ENCODE measurements at regions not wholly inside any gene's neighbourhood (a gene's known extent, or its start where the extent isn't known, plus 50 kb on each side); places are given as distances from the start of the nearest gene placed in this dataset.

- Histone ChIP-seq H2BK5ac (ENCODE audit: low read length) (no peak overlapping the region), H2BK120ac (ENCODE audit: low read depth, low read length) (no peak overlapping the region), H3K79me2 (ENCODE audit: control insufficient read depth, insufficient read depth, low read length) (no peaks in the 10 kb centered on the region), H3K4me2 (ENCODE audit: low read length) (no peak overlapping the region), H3K36me3 (ENCODE audit: control insufficient read depth, insufficient read depth, low read length) (no peaks in the 10 kb centered on the region), H3K79me1 (ENCODE audit: low read length) (no peaks in the 10 kb centered on the region), H3K4me1 (ENCODE audit: control insufficient read depth, low read depth, low read length) (peaks cover 1% of the 10 kb centered on the region), H3K4me3 (ENCODE audit: low read length) (no peak overlapping the region), H2BK15ac (replicated peaks; ENCODE audit: low read depth) (no peak overlapping the region), H3K27ac (ENCODE audit: low read depth, low read length) (no peak overlapping the region), H3K56ac (ENCODE audit: low read length) (no peak overlapping the region), H2AK5ac (ENCODE audit: low read length) (no peak overlapping the region), H4K8ac (ENCODE audit: low read depth, low read length) (no peak overlapping the region), H3K18ac (ENCODE audit: low read length) (no peak overlapping the region), H3K27me3 (ENCODE audit: insufficient read depth, low read length, poor library complexity) (no peaks in the 10 kb centered on the region), H3K4ac (ENCODE audit: low read depth, low read length) (no peak overlapping the region), H3K23ac (ENCODE audit: low read length) (no peak overlapping the region), H4K5ac (ENCODE audit: low read length) (no peak overlapping the region), H3K9ac (ENCODE audit: low read length) (no peak overlapping the region)
- no CpG with 5 or more reads among the region's 3 CpGs for WGBS (ENCODE audit: extremely low coverage, insufficient coverage, low lambda C conversion rate)
- DNase-seq = no peak
Measured at GRCh38 chr3:72279068-72279604, 494.2 kb upstream of the PROK2 start.

GRCh38 chr3:72278349-72279067 is 493.6 kb upstream of the PROK2 start:
- WGBS (ENCODE audit: extremely low coverage, insufficient coverage, low lambda C conversion rate) = no CpG with 5 or more reads among the region's 3 CpGs
- H3K27ac ChIP-seq (ENCODE audit: low read depth, low read length) = no peak overlapping the region

GRCh38 chr3:72277710-72278109 is 492.8 kb upstream of the PROK2 start:
- H3K4me3 ChIP-seq (ENCODE audit: low read length) = no peak overlapping the region
- no peak overlapping the region for H3K56ac ChIP-seq (ENCODE audit: low read length)
- H4K8ac ChIP-seq (ENCODE audit: low read depth, low read length) = no peak overlapping the region
- no peak overlapping the region for H3K9ac ChIP-seq (ENCODE audit: low read length)
- no CpG with 5 or more reads among the region's 4 CpGs for WGBS (ENCODE audit: extremely low coverage, insufficient coverage, low lambda C conversion rate)
- peaks cover 7% of the 10 kb centered on the region for H3K4me1 ChIP-seq (ENCODE audit: control insufficient read depth, low read depth, low read length)
- no peaks in the 10 kb centered on the region for H3K79me1 ChIP-seq (ENCODE audit: low read length)
- H2BK5ac ChIP-seq (ENCODE audit: low read length) = no peak overlapping the region
- H3K27ac ChIP-seq (ENCODE audit: low read depth, low read length) = no peak overlapping the region
- no peak for DNase-seq
- no peak overlapping the region for H3K4ac ChIP-seq (ENCODE audit: low read depth, low read length)
- no peak overlapping the region for H4K5ac ChIP-seq (ENCODE audit: low read length)
- no peak overlapping the region for H3K23ac ChIP-seq (ENCODE audit: low read length)
- no peak overlapping the region for H2BK15ac ChIP-seq (replicated peaks; ENCODE audit: low read depth)
- no peak overlapping the region for H2BK120ac ChIP-seq (ENCODE audit: low read depth, low read length)
- H3K36me3 ChIP-seq (ENCODE audit: control insufficient read depth, insufficient read depth, low read length) = no peaks in the 10 kb centered on the region
- no peak overlapping the region for H2AK5ac ChIP-seq (ENCODE audit: low read length)
- no peak overlapping the region for H3K18ac ChIP-seq (ENCODE audit: low read length)
- no peak overlapping the region for H3K4me2 ChIP-seq (ENCODE audit: low read length)
- H3K79me2 ChIP-seq (ENCODE audit: control insufficient read depth, insufficient read depth, low read length) = no peaks in the 10 kb centered on the region
- H3K27me3 ChIP-seq (ENCODE audit: insufficient read depth, low read length, poor library complexity) = no peaks in the 10 kb centered on the region

More at GRCh38 chr3:72278349-72279067, 493.6 kb upstream of the PROK2 start:
- no peak overlapping the region for H3K56ac ChIP-seq (ENCODE audit: low read length)
- H3K4ac ChIP-seq (ENCODE audit: low read depth, low read length) = no peak overlapping the region
- no peak overlapping the region for H3K4me2 ChIP-seq (ENCODE audit: low read length)
- no peak overlapping the region for H2BK120ac ChIP-seq (ENCODE audit: low read depth, low read length)
- H3K36me3 ChIP-seq (ENCODE audit: control insufficient read depth, insufficient read depth, low read length) = no peaks in the 10 kb centered on the region
- no peak overlapping the region for H2AK5ac ChIP-seq (ENCODE audit: low read length)
- no peak overlapping the region for H4K8ac ChIP-seq (ENCODE audit: low read depth, low read length)
- H3K4me1 ChIP-seq (ENCODE audit: control insufficient read depth, low read depth, low read length) = peaks cover 5% of the 10 kb centered on the region
- no peak overlapping the region for H3K4me3 ChIP-seq (ENCODE audit: low read length)
- no peak overlapping the region for H2BK15ac ChIP-seq (replicated peaks; ENCODE audit: low read depth)
- no peak overlapping the region for H3K18ac ChIP-seq (ENCODE audit: low read length)
- no peak for DNase-seq
- H3K79me1 ChIP-seq (ENCODE audit: low read length) = no peaks in the 10 kb centered on the region
- H3K9ac ChIP-seq (ENCODE audit: low read length) = no peak overlapping the region
- H3K79me2 ChIP-seq (ENCODE audit: control insufficient read depth, insufficient read depth, low read length) = no peaks in the 10 kb centered on the region
- no peak overlapping the region for H2BK5ac ChIP-seq (ENCODE audit: low read length)
- H3K27me3 ChIP-seq (ENCODE audit: insufficient read depth, low read length, poor library complexity) = no peaks in the 10 kb centered on the region
- H4K5ac ChIP-seq (ENCODE audit: low read length) = no peak overlapping the region
- H3K23ac ChIP-seq (ENCODE audit: low read length) = no peak overlapping the region

- H4K8ac ChIP-seq (ENCODE audit: low read depth, low read length) = no peak overlapping the region
- H3K79me1 ChIP-seq (ENCODE audit: low read length) = no peaks in the 10 kb centered on the region
- no peak overlapping the region for H2BK5ac ChIP-seq (ENCODE audit: low read length)
- H3K4me1 ChIP-seq (ENCODE audit: control insufficient read depth, low read depth, low read length) = peaks cover 7% of the 10 kb centered on the region
- H3K4me2 ChIP-seq (ENCODE audit: low read length) = no peak overlapping the region
- no peak overlapping the region for H2BK120ac ChIP-seq (ENCODE audit: low read depth, low read length)
- H2AK5ac ChIP-seq (ENCODE audit: low read length) = no peak overlapping the region
- H4K5ac ChIP-seq (ENCODE audit: low read length) = no peak overlapping the region
- H3K27me3 ChIP-seq (ENCODE audit: insufficient read depth, low read length, poor library complexity) = no peaks in the 10 kb centered on the region
- H3K9ac ChIP-seq (ENCODE audit: low read length) = no peak overlapping the region
- no peaks in the 10 kb centered on the region for H3K79me2 ChIP-seq (ENCODE audit: control insufficient read depth, insufficient read depth, low read length)
- no CpG with 5 or more reads among the region's 3 CpGs for WGBS (ENCODE audit: extremely low coverage, insufficient coverage, low lambda C conversion rate)
- no peaks in the 10 kb centered on the region for H3K36me3 ChIP-seq (ENCODE audit: control insufficient read depth, insufficient read depth, low read length)
- no peak overlapping the region for H3K4me3 ChIP-seq (ENCODE audit: low read length)
- H3K23ac ChIP-seq (ENCODE audit: low read length) = no peak overlapping the region
- no peak overlapping the region for H2BK15ac ChIP-seq (replicated peaks; ENCODE audit: low read depth)
- no peak overlapping the region for H3K27ac ChIP-seq (ENCODE audit: low read depth, low read length)
- DNase-seq = no peak
- no peak overlapping the region for H3K4ac ChIP-seq (ENCODE audit: low read depth, low read length)
- no peak overlapping the region for H3K56ac ChIP-seq (ENCODE audit: low read length)
- no peak overlapping the region for H3K18ac ChIP-seq (ENCODE audit: low read length)
Measured at GRCh38 chr3:72276806-72277205, 491.9 kb upstream of the PROK2 start.

- no peak overlapping the region for H3K4ac ChIP-seq (ENCODE audit: low read depth, low read length)
- H3K79me2 ChIP-seq (ENCODE audit: control insufficient read depth, insufficient read depth, low read length) = no peaks in the 10 kb centered on the region
- H2BK120ac ChIP-seq (ENCODE audit: low read depth, low read length) = no peak overlapping the region
- H4K5ac ChIP-seq (ENCODE audit: low read length) = no peak overlapping the region
- H3K9ac ChIP-seq (ENCODE audit: low read length) = no peak overlapping the region
- no peak overlapping the region for H3K27ac ChIP-seq (ENCODE audit: low read depth, low read length)
- H2AK5ac ChIP-seq (ENCODE audit: low read length) = no peak overlapping the region
- H3K79me1 ChIP-seq (ENCODE audit: low read length) = no peaks in the 10 kb centered on the region
- H3K23ac ChIP-seq (ENCODE audit: low read length) = no peak overlapping the region
- H3K36me3 ChIP-seq (ENCODE audit: control insufficient read depth, insufficient read depth, low read length) = no peaks in the 10 kb centered on the region
- no peak for DNase-seq
- no peaks in the 10 kb centered on the region for H3K27me3 ChIP-seq (ENCODE audit: insufficient read depth, low read length, poor library complexity)
- H3K4me3 ChIP-seq (ENCODE audit: low read length) = no peak overlapping the region
- H3K4me2 ChIP-seq (ENCODE audit: low read length) = no peak overlapping the region
- no CpG with 5 or more reads among the region's 7 CpGs for WGBS (ENCODE audit: extremely low coverage, insufficient coverage, low lambda C conversion rate)
- H3K18ac ChIP-seq (ENCODE audit: low read length) = no peak overlapping the region
- H2BK15ac ChIP-seq (replicated peaks; ENCODE audit: low read depth) = no peak overlapping the region
- H3K4me1 ChIP-seq (ENCODE audit: control insufficient read depth, low read depth, low read length) = peaks cover 7% of the 10 kb centered on the region
- H2BK5ac ChIP-seq (ENCODE audit: low read length) = no peak overlapping the region
- H3K56ac ChIP-seq (ENCODE audit: low read length) = no peak overlapping the region
- H4K8ac ChIP-seq (ENCODE audit: low read depth, low read length) = no peak overlapping the region
Measured at GRCh38 chr3:72275331-72275751, 490.4 kb upstream of the PROK2 start.

Data from mesendoderm (in vitro differentiated cells).